Epithelial cell of esophagus (primary cell): ENCODE measurements at regions not wholly inside any gene's neighbourhood (a gene's known extent, or its start where the extent isn't known, plus 50 kb on each side); places are given as distances from the start of the nearest gene placed in this dataset.
A peak's percentile ranks its signal among the peaks of the same experiment; 100 is the strongest.
"Not testable (repeated sequence)": the region's sequence is repeated elsewhere in the genome, so short reads cannot be mapped to it uniquely, and the experiment has no call there.

Experiments used
- DNase-seq: peaks from one replicate; pipeline ENCODE4 v3.0.0; 2010; ENCODE audit warnings: low read depth
- H3K4me3 ChIP-seq: 2 replicates; pipeline ENCODE4 v1.5.1; 2011; ENCODE audit warnings: mild to moderate bottlenecking, low read length, control low read depth
- TF ChIP-seq, protein P1 (sequence below): IDR thresholded peaks from 2 replicates; pipeline ENCODE4 v1.5.1; 2011; ENCODE audit warnings: low read depth, mild to moderate bottlenecking, low read length, control low read depth, inconsistent platforms; ENCODE audit not compliant: insufficient read depth; ENCODE audit errors: missing control alignments

GRCh38 chr7:91352091-91352490 lies 87.9 kb downstream of the FZD1 start:
- H3K4me3 ChIP-seq: no peak overlapping the region
- DNase-seq: no peak
- TF ChIP-seq, protein P1, sequence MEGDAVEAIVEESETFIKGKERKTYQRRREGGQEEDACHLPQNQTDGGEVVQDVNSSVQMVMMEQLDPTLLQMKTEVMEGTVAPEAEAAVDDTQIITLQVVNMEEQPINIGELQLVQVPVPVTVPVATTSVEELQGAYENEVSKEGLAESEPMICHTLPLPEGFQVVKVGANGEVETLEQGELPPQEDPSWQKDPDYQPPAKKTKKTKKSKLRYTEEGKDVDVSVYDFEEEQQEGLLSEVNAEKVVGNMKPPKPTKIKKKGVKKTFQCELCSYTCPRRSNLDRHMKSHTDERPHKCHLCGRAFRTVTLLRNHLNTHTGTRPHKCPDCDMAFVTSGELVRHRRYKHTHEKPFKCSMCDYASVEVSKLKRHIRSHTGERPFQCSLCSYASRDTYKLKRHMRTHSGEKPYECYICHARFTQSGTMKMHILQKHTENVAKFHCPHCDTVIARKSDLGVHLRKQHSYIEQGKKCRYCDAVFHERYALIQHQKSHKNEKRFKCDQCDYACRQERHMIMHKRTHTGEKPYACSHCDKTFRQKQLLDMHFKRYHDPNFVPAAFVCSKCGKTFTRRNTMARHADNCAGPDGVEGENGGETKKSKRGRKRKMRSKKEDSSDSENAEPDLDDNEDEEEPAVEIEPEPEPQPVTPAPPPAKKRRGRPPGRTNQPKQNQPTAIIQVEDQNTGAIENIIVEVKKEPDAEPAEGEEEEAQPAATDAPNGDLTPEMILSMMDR: no peak

DNA sequence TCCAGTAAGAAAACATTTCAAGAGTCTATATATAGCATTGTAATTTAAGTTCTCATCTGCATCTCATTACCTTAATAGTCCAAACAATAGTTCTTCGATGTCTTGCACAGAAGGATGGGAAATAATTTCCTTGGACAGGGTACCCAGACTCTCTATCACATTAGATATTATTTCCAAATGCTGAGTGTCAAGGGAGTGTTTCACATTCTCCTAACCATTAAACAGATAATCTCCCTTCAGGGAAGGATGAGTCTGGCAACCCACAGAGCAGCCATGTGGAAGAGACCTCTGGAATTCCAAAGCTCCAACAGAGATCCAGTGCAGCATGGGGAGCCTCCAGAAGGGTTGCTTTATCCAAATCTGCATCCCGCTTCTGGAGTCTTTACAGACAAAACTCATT lies 89.6 kb downstream of the FZD1 start:
- TF ChIP-seq, protein P1: no peak
- DNase-seq: no peak
- H3K4me3 ChIP-seq: no peak overlapping the region

DNA sequence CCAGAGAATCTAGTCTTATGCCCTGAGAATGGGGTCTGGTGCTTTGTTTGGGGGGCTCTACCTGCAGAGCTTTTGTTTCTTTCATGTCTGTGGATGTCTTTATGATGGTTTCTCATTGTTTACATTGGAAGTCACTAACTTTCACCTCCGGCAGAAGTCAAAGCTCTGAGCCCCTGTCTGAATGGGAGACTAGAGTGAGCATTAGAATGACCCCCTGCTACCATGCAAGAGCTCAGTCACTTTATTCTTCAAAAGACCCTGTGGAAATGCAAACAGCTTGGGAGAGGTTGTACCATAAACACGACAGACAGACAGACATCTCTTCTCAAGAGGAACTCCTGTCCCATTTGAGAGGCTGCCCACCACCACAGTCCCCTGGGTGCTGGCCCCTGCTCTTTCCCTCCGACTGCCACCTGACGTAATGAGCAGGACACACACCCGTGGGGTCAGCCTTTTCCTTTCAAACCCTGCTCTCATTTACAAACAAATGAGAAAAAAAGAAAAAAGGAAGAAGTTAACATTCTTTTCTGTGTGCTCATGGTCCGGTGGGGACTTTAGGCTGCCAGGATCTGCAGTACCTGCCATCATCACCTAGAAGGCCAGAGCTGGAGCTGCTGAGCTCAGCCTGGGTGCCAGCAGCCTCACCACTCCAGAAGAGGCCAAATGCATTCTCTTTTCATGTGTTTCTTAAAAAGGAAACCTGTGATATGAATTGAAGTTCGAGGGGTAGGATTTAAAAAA lies 91.6 kb downstream of the FZD1 start:
- TF ChIP-seq, protein P1: no peak
- no peak overlapping the region for H3K4me3 ChIP-seq
- no peak for DNase-seq

- no peak overlapping the region for H3K4me3 ChIP-seq
- TF ChIP-seq, protein P1: no peak
- DNase-seq: no peak
Observed at GRCh38 chr7:91356915-91357314, 92.7 kb downstream of the FZD1 start.

DNA sequence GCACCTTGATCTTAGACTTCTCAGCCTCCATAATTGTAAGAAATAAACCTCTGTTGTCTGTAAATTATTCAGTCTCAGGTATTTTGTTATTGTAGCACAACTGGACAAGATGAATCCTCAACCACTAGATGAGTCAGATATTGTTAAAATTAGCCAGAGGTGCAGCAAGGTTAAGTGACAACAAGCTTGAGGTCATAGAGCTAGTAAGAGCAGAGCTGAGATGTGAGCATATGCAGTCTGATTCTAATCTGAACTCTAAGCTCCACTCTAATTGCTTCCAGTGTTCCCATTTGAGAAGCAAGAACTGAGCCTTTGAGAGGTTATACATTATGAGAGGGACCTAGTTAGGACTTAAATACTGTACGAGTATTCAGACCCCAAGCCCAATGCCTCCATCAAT lies 93.1 kb downstream of the FZD1 start:
- DNase-seq: peak; percentile 35
- TF ChIP-seq, protein P1: no peak
- no peak overlapping the region for H3K4me3 ChIP-seq

DNA sequence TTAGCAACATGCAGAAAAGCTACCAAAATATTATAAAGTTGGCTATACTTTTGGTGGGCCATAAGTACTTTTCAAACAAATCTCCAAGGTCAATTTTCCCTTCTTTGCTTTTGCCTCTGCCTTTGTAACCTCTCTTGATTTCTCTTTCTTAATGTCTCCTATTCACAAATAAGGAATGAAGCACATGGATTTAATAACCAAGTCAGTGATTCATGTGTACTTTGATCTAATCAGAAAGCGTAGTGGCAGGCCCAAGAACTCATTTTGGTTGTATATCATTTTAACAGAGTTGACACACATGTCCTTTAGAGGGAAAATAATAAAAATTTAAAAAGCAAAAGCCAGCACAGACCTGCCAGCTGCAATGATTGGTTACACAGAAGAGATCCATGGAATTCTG lies 93.7 kb downstream of the FZD1 start:
- DNase-seq: no peak
- no peak overlapping the region for H3K4me3 ChIP-seq
- TF ChIP-seq, protein P1: no peak

- TF ChIP-seq, protein P1: no peak
- DNase-seq: no peak
Observed at GRCh38 chr7:91358303-91358702, 94.1 kb downstream of the FZD1 start.

DNA sequence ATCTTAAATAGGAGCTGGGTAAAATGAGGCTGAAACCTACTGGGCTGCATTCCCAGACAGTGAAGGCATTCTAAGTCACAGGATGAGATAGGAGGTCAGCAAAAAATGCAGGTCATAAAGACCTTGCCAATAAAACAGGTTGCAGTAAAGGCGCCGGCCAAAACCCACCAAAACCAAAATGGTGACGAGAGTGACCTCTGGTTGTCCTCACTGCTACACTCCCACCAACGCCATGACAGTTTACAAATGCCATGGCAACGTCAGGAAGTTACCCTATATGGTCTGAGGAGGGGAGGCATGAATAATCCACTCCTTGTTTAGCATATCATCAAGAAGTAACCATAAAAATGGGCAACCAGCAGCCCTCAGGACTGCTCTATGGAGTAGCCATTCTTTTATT lies 100.9 kb downstream of the FZD1 start:
- H3K4me3 ChIP-seq: not testable (repeated sequence)

More at GRCh38 chr7:91358303-91358702, 94.1 kb downstream of the FZD1 start:
- no peak overlapping the region for H3K4me3 ChIP-seq

More for the DNA sequence above, 100.9 kb downstream of the FZD1 start:
- DNase-seq: not testable (repeated sequence)
